ENCODE measurements at regions not wholly inside any gene's neighbourhood (a gene's known extent, or its start where the extent isn't known, plus 50 kb on each side); places are given as distances from the start of the nearest gene placed in this dataset.

DNA sequence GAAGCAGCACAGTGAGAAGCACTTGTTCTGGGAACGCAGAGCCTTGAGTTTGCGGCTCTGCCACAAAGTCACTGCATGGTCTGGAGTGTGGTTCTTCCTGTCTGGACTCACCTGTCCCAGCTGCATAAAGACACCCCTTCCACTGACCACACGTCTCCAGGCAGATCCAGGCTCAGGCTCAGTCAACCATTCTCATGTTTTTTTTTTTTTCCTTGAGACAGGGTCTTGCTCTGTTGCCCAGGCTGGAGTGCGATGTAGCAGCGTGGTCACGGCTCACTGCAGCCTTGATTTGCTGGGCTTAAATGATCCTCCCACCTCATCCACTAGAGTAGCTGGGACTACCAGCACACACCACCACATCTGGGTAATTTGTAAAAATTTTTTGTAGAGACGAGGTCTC, 102.9 kb upstream of the KLF4 start:
- H3K79me1 ChIP-seq (ENCODE audit: insufficient read depth, low read depth, low read length, poor library complexity, severe bottlenecking), result no peaks in the 10 kb centered on the region
- H2AFZ ChIP-seq (ENCODE audit: low read length), result no peak overlapping the region
- Mint-ChIP-seq H3K9me3 (no peaks in the 10 kb centered on the region), H3K36me3 (ENCODE audit: insufficient read depth in 1 of 3, low read depth in 3 of 3) (no peaks in the 10 kb centered on the region; a peak in 1 of 7 replicates), H3K4me3 (no peak overlapping the region), H3K27me3 (ENCODE audit: low read depth) (no peaks in the 10 kb centered on the region; the same call in 1 of the 2 replicates), H3K27ac (no peak overlapping the region), H3K4me1 (peaks cover 10 to 16% of the 10 kb centered on the region in 2 experiments)
- H3K9ac ChIP-seq (ENCODE audit: extremely low read depth, insufficient read length, low read length), result no peak overlapping the region
- no peak overlapping the region for H3K56ac ChIP-seq (ENCODE audit: insufficient read length, low read depth, low read length)
- H4K91ac ChIP-seq (ENCODE audit: insufficient read length, low read depth, low read length), result no peak overlapping the region
- DNase-seq, result no peak
- H2BK15ac ChIP-seq (ENCODE audit: low read depth, low read length), result no peak overlapping the region
- H3K4me1 ChIP-seq (ENCODE audit: insufficient read depth, low read length), result no peaks in the 10 kb centered on the region
- H3K27ac ChIP-seq (ENCODE audit: insufficient read length, low read depth, low read length), result no peak overlapping the region
- no peak overlapping the region for H2BK20ac ChIP-seq (ENCODE audit: low read depth, low read length, poor library complexity, severe bottlenecking)
- no peak overlapping the region for H2BK5ac ChIP-seq (ENCODE audit: insufficient read length, low read length)
- H3K27me3 ChIP-seq (ENCODE audit: insufficient read depth, low read length), result no peaks in the 10 kb centered on the region
- H4K20me1 ChIP-seq (ENCODE audit: control insufficient read depth, insufficient read depth, insufficient read length), result no peaks in the 10 kb centered on the region
- H3K23me2 ChIP-seq (ENCODE audit: insufficient read length, low read depth, low read length, poor library complexity, severe bottlenecking), result no peaks in the 10 kb centered on the region
- no peak overlapping the region for H3K14ac ChIP-seq (ENCODE audit: insufficient read depth, low read length)
- H2BK120ac ChIP-seq (ENCODE audit: low read depth, low read length, poor library complexity, severe bottlenecking), result no peak overlapping the region
- no peak overlapping the region for H3K4ac ChIP-seq (ENCODE audit: low read depth, low read length)
- no CpG with 5 or more reads among the region's 7 CpGs for WGBS (ENCODE audit: extremely low coverage, insufficient read length, low lambda C conversion rate)
- no peak overlapping the region for H2BK12ac ChIP-seq (ENCODE audit: insufficient read length, low read depth, low read length)
- no peak overlapping the region for H3T11ph ChIP-seq (ENCODE audit: low read length)
- no peak overlapping the region for H4K8ac ChIP-seq (replicated peaks; ENCODE audit: insufficient read length, low read depth, low read length)
- no peaks in the 10 kb centered on the region for H3K9me3 ChIP-seq (ENCODE audit: control insufficient read depth, low read depth, low read length)
- no peak overlapping the region for H2AK5ac ChIP-seq (ENCODE audit: insufficient read length, low read length)
- H3K23ac ChIP-seq (ENCODE audit: insufficient read length, low read depth, low read length), result no peak overlapping the region
- H3K4me2 ChIP-seq (ENCODE audit: insufficient read depth, insufficient read length, low read length), result no peak overlapping the region
- no peaks in the 10 kb centered on the region for H3K79me2 ChIP-seq (ENCODE audit: insufficient read depth, low read length)
- no peak overlapping the region for H4K5ac ChIP-seq (ENCODE audit: insufficient read length, low read depth, low read length)
- H3K18ac ChIP-seq (ENCODE audit: insufficient read length, low read depth, low read length), result no peak overlapping the region
- TF ChIP-seq, protein P1, sequence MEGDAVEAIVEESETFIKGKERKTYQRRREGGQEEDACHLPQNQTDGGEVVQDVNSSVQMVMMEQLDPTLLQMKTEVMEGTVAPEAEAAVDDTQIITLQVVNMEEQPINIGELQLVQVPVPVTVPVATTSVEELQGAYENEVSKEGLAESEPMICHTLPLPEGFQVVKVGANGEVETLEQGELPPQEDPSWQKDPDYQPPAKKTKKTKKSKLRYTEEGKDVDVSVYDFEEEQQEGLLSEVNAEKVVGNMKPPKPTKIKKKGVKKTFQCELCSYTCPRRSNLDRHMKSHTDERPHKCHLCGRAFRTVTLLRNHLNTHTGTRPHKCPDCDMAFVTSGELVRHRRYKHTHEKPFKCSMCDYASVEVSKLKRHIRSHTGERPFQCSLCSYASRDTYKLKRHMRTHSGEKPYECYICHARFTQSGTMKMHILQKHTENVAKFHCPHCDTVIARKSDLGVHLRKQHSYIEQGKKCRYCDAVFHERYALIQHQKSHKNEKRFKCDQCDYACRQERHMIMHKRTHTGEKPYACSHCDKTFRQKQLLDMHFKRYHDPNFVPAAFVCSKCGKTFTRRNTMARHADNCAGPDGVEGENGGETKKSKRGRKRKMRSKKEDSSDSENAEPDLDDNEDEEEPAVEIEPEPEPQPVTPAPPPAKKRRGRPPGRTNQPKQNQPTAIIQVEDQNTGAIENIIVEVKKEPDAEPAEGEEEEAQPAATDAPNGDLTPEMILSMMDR (conservative IDR thresholded peaks at IDR 0.05), result no peak
